ENCODE measurements at regions not wholly inside any gene's neighbourhood (a gene's known extent, or its start where the extent isn't known, plus 50 kb on each side); places are given as distances from the start of the nearest gene placed in this dataset.

- intact Hi-C loops (cut with DNase I): no loop called here
- H3K4me1 ChIP-seq (ENCODE audit: insufficient read depth): no peaks in the 10 kb centered on the region
- no peaks in the 10 kb centered on the region for H3K27me3 ChIP-seq
- H3K9me3 ChIP-seq: no peaks in the 10 kb centered on the region
- H3K36me3 ChIP-seq: no peaks in the 10 kb centered on the region
- H3K4me3 ChIP-seq: no peak overlapping the region
- TF ChIP-seq POLR2A (IDR thresholded peaks at IDR 0.05): no peak
- no peak for DNase-seq
- no peak overlapping the region for H3K27ac ChIP-seq
Observed at GRCh38 chr17:71495420-71495819, 625.4 kb upstream of the SOX9 start.

GRCh38 chr17:71496552-71496951 lies 624.3 kb upstream of the SOX9 start:
- no peaks in the 10 kb centered on the region for H3K9me3 ChIP-seq
- intact Hi-C loops (cut with DNase I): no loop called here
- no peaks in the 10 kb centered on the region for H3K4me1 ChIP-seq (ENCODE audit: insufficient read depth)
- TF ChIP-seq EP300 (IDR thresholded peaks at IDR 0.05): no peak
- no peak for TF ChIP-seq CTCF (IDR thresholded peaks at IDR 0.05)
- no peak overlapping the region for H3K27ac ChIP-seq
- no peak overlapping the region for H3K4me3 ChIP-seq
- WGBS, 3 donors: 49 to 66% (median 51%) methylated on average over 2 of the region's 2 CpGs
- H3K36me3 ChIP-seq: no peaks in the 10 kb centered on the region
- DNase-seq: no peak
- no peaks in the 10 kb centered on the region for H3K27me3 ChIP-seq

GRCh38 chr17:71500761-71501555 lies 619.9 kb upstream of the SOX9 start:
- no peaks in the 10 kb centered on the region for H3K9me3 ChIP-seq
- H3K36me3 ChIP-seq: no peaks in the 10 kb centered on the region
- DNase-seq: no peak
- H3K4me3 ChIP-seq: no peak overlapping the region
- no peaks in the 10 kb centered on the region for H3K27me3 ChIP-seq
- no peaks in the 10 kb centered on the region for H3K4me1 ChIP-seq (ENCODE audit: insufficient read depth)
- no peak for TF ChIP-seq CTCF (IDR thresholded peaks at IDR 0.05)
- TF ChIP-seq POLR2A (IDR thresholded peaks at IDR 0.05): no peak
- TF ChIP-seq EP300 (IDR thresholded peaks at IDR 0.05): no peak
- WGBS, 3 donors: 15 to 26% (median 20%) methylated on average over 3 of the region's 3 CpGs
- H3K27ac ChIP-seq: no peak overlapping the region
- intact Hi-C loops (cut with DNase I): no loop called here

GRCh38 chr17:71501711-71502110 lies 619.1 kb upstream of the SOX9 start:
- no peak for DNase-seq
- Histone ChIP-seq H3K4me3 (no peak overlapping the region), H3K36me3 (no peaks in the 10 kb centered on the region), H3K9me3 (no peaks in the 10 kb centered on the region), H3K27me3 (no peaks in the 10 kb centered on the region), H3K4me1 (ENCODE audit: insufficient read depth) (no peaks in the 10 kb centered on the region), H3K27ac (no peak overlapping the region)
- TF ChIP-seq CTCF (IDR thresholded peaks at IDR 0.05): no peak
- TF ChIP-seq EP300 (IDR thresholded peaks at IDR 0.05): no peak
- TF ChIP-seq POLR2A (IDR thresholded peaks at IDR 0.05): no peak
- WGBS, 3 donors: 91 to 97% (median 94%) methylated on average over 1 of the region's 1 CpG
- intact Hi-C loops (cut with DNase I): no loop called here

GRCh38 chr17:71502443-71502842 lies 618.4 kb upstream of the SOX9 start:
- Histone ChIP-seq H3K27ac (no peak overlapping the region), H3K9me3 (no peaks in the 10 kb centered on the region), H3K4me3 (no peak overlapping the region), H3K27me3 (no peaks in the 10 kb centered on the region), H3K36me3 (no peaks in the 10 kb centered on the region), H3K4me1 (ENCODE audit: insufficient read depth) (no peaks in the 10 kb centered on the region)
- WGBS, 3 donors: 44 to 61% (median 49%) methylated on average over 1 of the region's 1 CpG
- no peak for DNase-seq
- intact Hi-C loops (cut with DNase I): no loop called here
- TF ChIP-seq POLR2A (IDR thresholded peaks at IDR 0.05) (no peak), EP300 (IDR thresholded peaks at IDR 0.05) (no peak), CTCF (IDR thresholded peaks at IDR 0.05) (no peak)

Data from ovary (tissue), 7 donors.